ENCODE measurements at regions not wholly inside any gene's neighbourhood (a gene's known extent, or its start where the extent isn't known, plus 50 kb on each side); places are given as distances from the start of the nearest gene placed in this dataset.

GRCh38 chr2:129285012-129285411, 694.5 kb upstream of the RAB6C start:
- H3K9ac ChIP-seq (ENCODE audit: low read depth in 1 of 2, low read length in 2 of 2) = no peak overlapping the region
- no peak overlapping the region for H3K27ac ChIP-seq (ENCODE audit: low read depth in 1 of 2, low read length in 2 of 2)
- DNase-seq (ENCODE audit: low spot score) = no peak
- H3K9me3 ChIP-seq (ENCODE audit: control insufficient read depth in 4 of 4, low read length in 3 of 4) = peaks cover 0 to 5% (median 0%) of the 10 kb centered on the region in 4 donors
- no peak for TF ChIP-seq SP1 (IDR thresholded peaks at IDR 0.05)
- TF ChIP-seq GABPA (IDR thresholded peaks at IDR 0.05 in 1 of 2, conservative IDR thresholded peaks at IDR 0.05 in 1 of 2) = no peak
- no peak for TF ChIP-seq FOXA2 (IDR thresholded peaks at IDR 0.05)
- TF ChIP-seq RXRA (IDR thresholded peaks at IDR 0.05) = no peak
- TF ChIP-seq HNF4G (IDR thresholded peaks at IDR 0.05) = no peak
- H3K4me3 ChIP-seq (ENCODE audit: low read depth in 1 of 3, low read length in 3 of 3) = no peak overlapping the region
- H3K27me3 ChIP-seq (ENCODE audit: control insufficient read depth in 4 of 4, insufficient read depth in 4 of 4, low read length in 3 of 4) = no peaks in the 10 kb centered on the region
- H3K36me3 ChIP-seq (ENCODE audit: control insufficient read depth in 4 of 4, insufficient read depth in 3 of 4, low read depth in 1 of 4, low read length in 3 of 4) = no peaks in the 10 kb centered on the region
- no peaks in the 10 kb centered on the region for H3K4me1 ChIP-seq (ENCODE audit: control insufficient read depth in 4 of 4, insufficient read depth in 4 of 4, low read length in 3 of 4)

DNA sequence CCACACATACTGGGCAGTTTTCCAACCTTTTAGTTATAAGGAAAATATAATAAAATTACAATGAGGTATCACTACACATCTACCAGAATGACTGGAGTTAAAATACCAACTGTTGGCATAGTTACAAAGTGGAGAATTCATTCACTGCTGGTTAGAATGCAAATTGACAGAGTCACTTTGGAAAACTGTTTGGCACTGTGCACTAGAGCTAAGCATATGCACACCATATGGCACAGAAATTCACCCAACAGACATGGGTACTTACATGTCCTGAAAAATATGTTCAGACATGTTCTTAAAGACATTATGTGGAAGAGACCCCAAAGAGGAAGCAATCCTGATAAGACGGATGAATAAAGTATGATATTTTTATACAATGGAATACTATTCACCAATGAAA, 686.1 kb upstream of the RAB6C start:
- no peak overlapping the region for H3K27ac ChIP-seq (ENCODE audit: low read depth in 1 of 2, low read length in 2 of 2)
- peaks cover 0 to 4% (median 0%) of the 10 kb centered on the region in 4 donors for H3K9me3 ChIP-seq (ENCODE audit: control insufficient read depth in 4 of 4, low read length in 3 of 4)
- DNase-seq (ENCODE audit: low spot score) = no peak
- H3K4me1 ChIP-seq (ENCODE audit: control insufficient read depth in 4 of 4, insufficient read depth in 4 of 4, low read length in 3 of 4) = no peaks in the 10 kb centered on the region
- no peak overlapping the region for H3K9ac ChIP-seq (ENCODE audit: low read depth in 1 of 2, low read length in 2 of 2)
- TF ChIP-seq ATF3 (IDR thresholded peaks at IDR 0.05) (no peak), RAD21 (IDR thresholded peaks at IDR 0.05) (no peak)
- no peaks in the 10 kb centered on the region for H3K27me3 ChIP-seq (ENCODE audit: control insufficient read depth in 4 of 4, insufficient read depth in 4 of 4, low read length in 3 of 4)
- no peak overlapping the region for H3K4me3 ChIP-seq (ENCODE audit: low read depth in 1 of 3, low read length in 3 of 3)
- WGBS = 2% methylated on average over 1 of the region's 1 CpG
- no peaks in the 10 kb centered on the region for H3K36me3 ChIP-seq (ENCODE audit: control insufficient read depth in 4 of 4, insufficient read depth in 3 of 4, low read depth in 1 of 4, low read length in 3 of 4)

DNA sequence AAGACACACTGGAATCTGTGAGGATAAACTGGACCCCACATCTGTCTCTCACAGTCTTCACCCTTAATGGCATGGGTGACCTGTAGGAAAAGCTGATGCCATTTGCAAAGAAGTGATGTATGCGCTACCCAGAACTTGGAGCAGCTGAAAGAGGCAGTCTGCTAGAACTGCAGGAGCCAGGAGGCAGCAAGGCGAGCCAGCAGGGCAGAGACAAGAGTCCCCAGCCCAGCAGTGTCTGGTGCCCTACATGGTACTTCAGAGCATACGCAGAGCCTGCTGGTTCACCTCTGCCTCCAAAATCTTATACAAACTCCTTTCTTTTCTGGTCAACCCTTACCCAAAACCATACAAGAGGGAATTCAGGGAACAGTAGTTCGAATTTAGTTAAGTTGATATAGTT, 683.1 kb upstream of the RAB6C start:
- no peak overlapping the region for H3K27ac ChIP-seq (ENCODE audit: low read depth in 1 of 2, low read length in 2 of 2)

More for the DNA sequence above, 683.1 kb upstream of the RAB6C start:
- no peaks in the 10 kb centered on the region for H3K36me3 ChIP-seq (ENCODE audit: control insufficient read depth in 4 of 4, insufficient read depth in 3 of 4, low read depth in 1 of 4, low read length in 3 of 4)
- H3K27me3 ChIP-seq (ENCODE audit: control insufficient read depth in 4 of 4, insufficient read depth in 4 of 4, low read length in 3 of 4) = no peaks in the 10 kb centered on the region
- WGBS = 75% methylated on average over 4 of the region's 4 CpGs
- H3K4me3 ChIP-seq (ENCODE audit: low read depth in 1 of 3, low read length in 3 of 3) = no peak overlapping the region
- no peaks in the 10 kb centered on the region for H3K4me1 ChIP-seq (ENCODE audit: control insufficient read depth in 4 of 4, insufficient read depth in 4 of 4, low read length in 3 of 4)
- H3K9me3 ChIP-seq (ENCODE audit: control insufficient read depth in 4 of 4, low read length in 3 of 4) = peaks cover 0 to 4% (median under 1%) of the 10 kb centered on the region in 4 donors
- no peak for DNase-seq (ENCODE audit: low spot score)
- H3K9ac ChIP-seq (ENCODE audit: low read depth in 1 of 2, low read length in 2 of 2) = no peak overlapping the region
- no peak for TF ChIP-seq NR2F2 (IDR thresholded peaks at IDR 0.05)
- TF ChIP-seq, protein P1, sequence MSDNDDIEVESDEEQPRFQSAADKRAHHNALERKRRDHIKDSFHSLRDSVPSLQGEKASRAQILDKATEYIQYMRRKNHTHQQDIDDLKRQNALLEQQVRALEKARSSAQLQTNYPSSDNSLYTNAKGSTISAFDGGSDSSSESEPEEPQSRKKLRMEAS (IDR thresholded peaks at IDR 0.05) = no peak
- TF ChIP-seq RXRA (IDR thresholded peaks at IDR 0.05) = no peak
- TF ChIP-seq GABPA (IDR thresholded peaks at IDR 0.05 in 1 of 2, conservative IDR thresholded peaks at IDR 0.05 in 1 of 2) = no peak
- no peak for TF ChIP-seq RAD21 (IDR thresholded peaks at IDR 0.05)
- TF ChIP-seq ZBTB33 (IDR thresholded peaks at IDR 0.05) = no peak
- no peak for TF ChIP-seq TAF1 (conservative IDR thresholded peaks at IDR 0.05)
- TF ChIP-seq YY1 (IDR thresholded peaks at IDR 0.05) = no peak
- TF ChIP-seq HNF4G (IDR thresholded peaks at IDR 0.05) = no peak
- TF ChIP-seq HNF4A (conservative IDR thresholded peaks at IDR 0.05) = no peak
- no peak for TF ChIP-seq SP1 (IDR thresholded peaks at IDR 0.05)
- TF ChIP-seq JUND (IDR thresholded peaks at IDR 0.05) = no peak
- no peak for TF ChIP-seq FOXA1 (IDR thresholded peaks at IDR 0.05)
- TF ChIP-seq CTCF (IDR thresholded peaks at IDR 0.05; ENCODE audit: low read depth, low read length, missing input control) = no peak
- TF ChIP-seq REST (IDR thresholded peaks at IDR 0.05) = no peak
- TF ChIP-seq EGR1 (IDR thresholded peaks at IDR 0.05; ENCODE audit: low read depth in 2 of 2) = no peak
- no peak for TF ChIP-seq FOXA2 (IDR thresholded peaks at IDR 0.05)
- TF ChIP-seq ATF3 (IDR thresholded peaks at IDR 0.05) = no peak

Measured in liver (tissue), 8 donors.